ENCODE measurements at regions not wholly inside any gene's neighbourhood (a gene's known extent, or its start where the extent isn't known, plus 50 kb on each side); places are given as distances from the start of the nearest gene placed in this dataset.

GRCh38 chr1:196091397-196092135, 516.7 kb downstream of the KCNT2 start (continued):
- TF ChIP-seq POLR2AphosphoS2 (conservative IDR thresholded peaks at IDR 0.05; ENCODE audit: low read length) (no peak), GATA3 (IDR thresholded peaks at IDR 0.05; ENCODE audit: borderline replicate concordance) (no peak)

- CTCF ChIA-PET, result interaction anchor here (1.3 kb wide), 1 partner anchor 14 kb away, joined by 3 read pairs; no protein-coding TSS in a partner anchor
- no peaks in the 10 kb centered on the region for H3K9me3 ChIP-seq
- H3K4me3 ChIP-seq, result no peak overlapping the region
- TF ChIP-seq HEYL (CRISPR knock-in tag; IDR thresholded peaks at IDR 0.05) (no peak), SREBF2 (IDR thresholded peaks at IDR 0.05) (no peak), TFCP2L1 (CRISPR knock-in tag; IDR thresholded peaks at IDR 0.05) (no peak), RCOR1 (IDR thresholded peaks at IDR 0.05; ENCODE audit: low read depth, low read length) (no peak), USF2 (IDR thresholded peaks at IDR 0.05) (no peak), CBX2 (IDR thresholded peaks at IDR 0.05; ENCODE audit: borderline replicate concordance, low read depth) (no peak), NR3C1 (IDR thresholded peaks at IDR 0.05) (no peak), EHF (CRISPR knock-in tag; IDR thresholded peaks at IDR 0.05) (no peak), PHF8 (IDR thresholded peaks at IDR 0.05; ENCODE audit: borderline replicate concordance, low read depth) (no peak)
- DNase-seq (ENCODE audit: low read depth in 1 of 2, low spot score in 1 of 2) (no peak), FAIRE-seq (no peak), ATAC-seq (no peak)
- no peak overlapping the region for H3K4me2 ChIP-seq
- 62% methylated on average over 3 of the region's 3 CpGs for WGBS (ENCODE audit: missing lambda C conversion rate)
- POLR2A ChIA-PET, result no interaction called here
- H3K4me1 ChIP-seq, result no peaks in the 10 kb centered on the region
- H3K27ac ChIP-seq, result no peak overlapping the region
Measured at GRCh38 chr1:196090226-196090625, 518.0 kb downstream of the KCNT2 start.

- ChIA-PET CTCF (interaction anchor here (0.9 kb wide), 1 partner anchor 12 kb away, joined by 3 read pairs; no protein-coding TSS in a partner anchor), POLR2A (no interaction called here)
- ATAC-seq (no peak), DNase-seq (ENCODE audit: low read depth in 1 of 2, low spot score in 1 of 2) (no peak), FAIRE-seq (no peak)
- no peak overlapping the region for H3K27ac ChIP-seq
- no peak overlapping the region for H3K4me2 ChIP-seq
- TF ChIP-seq SMC3 (IDR thresholded peaks at IDR 0.05), result no peak
- TF ChIP-seq FOSL2 (IDR thresholded peaks at IDR 0.05), result no peak
- TF ChIP-seq FOSL2 (CRISPR knock-in tag; IDR thresholded peaks at IDR 0.05), result no peak
- TF ChIP-seq GATA3 (IDR thresholded peaks at IDR 0.05; ENCODE audit: borderline replicate concordance), result no peak
- no peak for TF ChIP-seq MAZ (IDR thresholded peaks at IDR 0.05; ENCODE audit: borderline replicate concordance, low read depth, low read length)
- TF ChIP-seq CTCF (IDR thresholded peaks at IDR 0.05), result no peak
- TF ChIP-seq POLR2AphosphoS2 (conservative IDR thresholded peaks at IDR 0.05; ENCODE audit: low read length), result no peak
- no peak for TF ChIP-seq CEBPB (IDR thresholded peaks at IDR 0.05)
- no peak for TF ChIP-seq RFX5 (IDR thresholded peaks at IDR 0.05)
- TF ChIP-seq CBX8 (IDR thresholded peaks at IDR 0.05), result no peak
- TF ChIP-seq NPAS2 (CRISPR knock-in tag; IDR thresholded peaks at IDR 0.05; ENCODE audit: borderline replicate concordance), result no peak
- no peak for TF ChIP-seq NR3C1 (IDR thresholded peaks at IDR 0.05)
- no peak for TF ChIP-seq BHLHE40 (IDR thresholded peaks at IDR 0.05; ENCODE audit: low read depth, low read length)
- no peak for TF ChIP-seq JUNB (IDR thresholded peaks at IDR 0.05)
- no peaks in the 10 kb centered on the region for H3K4me1 ChIP-seq
- no peaks in the 10 kb centered on the region for H3K9me3 ChIP-seq
- H3K4me3 ChIP-seq, result no peak overlapping the region
- 79% methylated on average over 10 of the region's 10 CpGs for WGBS (ENCODE audit: missing lambda C conversion rate)
Measured at GRCh38 chr1:196088541-196088940, 519.7 kb downstream of the KCNT2 start.

All from A549 (cell line).